ENCODE measurements at regions not wholly inside any gene's neighbourhood (a gene's known extent, or its start where the extent isn't known, plus 50 kb on each side); places are given as distances from the start of the nearest gene placed in this dataset.
"Not testable (repeated sequence)": the region's sequence is repeated elsewhere in the genome, so short reads cannot be mapped to it uniquely, and the experiment has no call there.

DNA sequence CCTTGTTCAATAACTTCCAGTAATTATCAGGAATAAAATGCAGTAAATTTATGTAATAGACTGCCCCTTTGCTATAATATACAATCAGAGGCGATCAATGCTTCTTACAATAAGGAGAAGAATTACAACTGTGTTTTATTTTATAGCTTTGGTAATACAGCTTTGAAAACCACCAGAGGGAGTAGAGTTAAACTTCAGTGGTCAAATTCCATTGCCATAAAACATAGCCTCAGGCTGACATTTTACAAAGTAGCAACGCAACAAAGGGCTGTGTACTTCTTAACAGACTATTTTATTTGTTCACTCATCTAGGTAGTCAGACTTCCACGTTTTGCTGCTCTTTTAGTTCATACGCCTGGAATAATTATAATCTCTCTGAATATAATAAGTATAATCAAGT lies 58.5 kb downstream of the TEX13C start:
- no peak for DNase-seq

- DNase-seq: no peak
Measured at GRCh38 chrX:125378770-125379169, 59.1 kb downstream of the TEX13C start.

- no peak for DNase-seq
Measured at GRCh38 chrX:125382148-125382628, 62.5 kb downstream of the TEX13C start.

DNA sequence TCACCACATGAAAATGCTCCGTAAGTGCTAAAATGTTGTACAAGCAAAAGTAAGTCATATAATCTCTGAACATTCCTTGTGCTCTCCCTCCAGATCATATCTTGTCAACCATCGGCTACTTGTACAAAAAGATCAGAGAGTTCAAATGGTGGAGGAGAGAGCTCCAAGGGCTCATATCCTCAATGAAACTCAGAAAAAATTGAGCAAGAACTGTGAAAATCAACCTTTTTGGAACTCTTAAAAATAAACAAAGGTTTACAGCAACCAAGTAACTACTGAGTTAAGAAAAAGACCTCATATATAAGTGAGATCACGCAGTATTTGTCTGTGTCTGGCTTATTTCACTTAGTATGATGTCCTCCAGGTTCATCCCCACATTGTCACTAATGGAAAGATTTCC lies 63.2 kb downstream of the TEX13C start:
- no peak for DNase-seq

DNA sequence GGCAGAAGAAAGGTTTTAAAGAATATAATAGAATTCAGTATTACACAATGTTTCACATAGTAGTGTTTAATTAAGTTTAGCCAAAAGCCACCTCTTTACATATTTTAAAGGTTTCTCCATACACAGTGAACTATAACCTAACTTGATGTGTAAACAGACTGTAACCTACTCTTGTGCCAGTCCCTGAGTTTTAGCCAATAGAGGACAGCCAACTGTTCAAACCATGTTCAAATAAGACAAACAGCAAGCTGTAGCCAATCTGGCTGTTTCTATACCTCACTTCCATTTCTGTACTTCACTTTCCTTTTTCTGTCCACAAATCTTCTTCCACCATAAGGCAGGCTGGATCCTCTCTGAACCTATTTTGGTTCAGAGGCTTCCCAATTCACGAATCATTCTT lies 65.2 kb downstream of the TEX13C start:
- no peak for DNase-seq

GRCh38 chrX:125387945-125388344 lies 68.3 kb downstream of the TEX13C start:
- no peak for DNase-seq

- no peak for DNase-seq
Measured at GRCh38 chrX:125394449-125394848, 74.8 kb downstream of the TEX13C start.

DNA sequence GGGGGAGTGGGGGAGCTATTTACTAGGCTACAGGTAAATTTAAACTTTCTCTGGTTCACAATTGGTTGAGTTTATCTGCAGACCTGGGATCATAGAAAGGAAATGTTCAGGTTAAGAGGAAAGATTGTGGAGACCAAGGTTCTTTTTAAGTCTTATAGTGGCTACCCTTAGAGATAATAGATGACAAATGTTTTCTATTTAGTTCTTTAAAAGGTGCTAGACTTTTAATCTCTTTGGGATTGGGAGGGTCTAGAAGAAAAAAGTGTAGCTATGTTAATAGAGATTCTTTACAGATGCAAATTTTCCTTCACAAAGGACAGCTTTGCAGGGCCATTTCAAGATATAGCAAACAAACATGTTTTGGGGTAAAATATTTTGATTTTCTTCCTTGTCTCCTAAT lies 76.0 kb downstream of the TEX13C start:
- DNase-seq: no peak

DNA sequence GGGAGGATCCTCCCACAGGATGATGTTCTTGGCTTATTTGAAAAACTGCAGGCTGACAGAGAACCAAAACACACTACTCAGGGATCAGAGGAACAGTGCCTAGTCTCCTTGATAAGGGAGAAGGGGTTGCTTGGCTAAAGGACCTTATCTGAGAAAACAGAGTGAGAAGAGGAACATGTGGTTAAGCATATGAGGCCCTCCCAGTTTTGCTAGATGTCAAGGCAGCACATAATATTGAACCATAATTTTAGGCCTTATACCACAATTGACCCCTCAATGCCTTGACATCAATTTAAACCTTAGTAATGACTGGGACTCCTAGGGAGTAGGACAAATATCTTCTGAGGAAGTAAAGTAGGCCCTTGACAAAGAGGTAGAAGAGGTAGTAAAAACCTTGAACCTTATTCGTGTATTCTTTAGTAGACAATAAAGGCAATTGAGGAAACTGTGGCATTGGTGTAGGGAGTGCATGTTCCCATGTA lies 79.3 kb downstream of the TEX13C start:
- DNase-seq: no peak

DNA sequence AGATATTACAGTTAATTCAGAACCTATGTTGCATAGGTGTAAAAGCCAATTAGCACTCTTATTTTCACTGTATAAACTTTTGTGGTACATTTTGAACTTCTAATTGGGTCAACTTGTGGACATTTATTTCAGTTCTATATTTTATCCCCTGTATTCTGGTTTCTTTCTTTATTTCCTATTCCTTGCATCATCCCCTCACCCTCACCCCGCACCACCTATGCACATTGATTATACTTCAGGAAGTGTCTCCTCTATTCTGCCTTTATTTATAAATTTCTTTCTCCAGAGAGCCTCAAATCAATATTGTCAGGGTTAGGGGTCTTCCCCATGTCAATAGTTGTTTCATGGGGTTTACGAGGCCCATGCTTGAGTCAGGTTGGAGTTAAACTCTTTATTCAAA lies 83.1 kb downstream of the TEX13C start:
- DNase-seq: no peak

DNA sequence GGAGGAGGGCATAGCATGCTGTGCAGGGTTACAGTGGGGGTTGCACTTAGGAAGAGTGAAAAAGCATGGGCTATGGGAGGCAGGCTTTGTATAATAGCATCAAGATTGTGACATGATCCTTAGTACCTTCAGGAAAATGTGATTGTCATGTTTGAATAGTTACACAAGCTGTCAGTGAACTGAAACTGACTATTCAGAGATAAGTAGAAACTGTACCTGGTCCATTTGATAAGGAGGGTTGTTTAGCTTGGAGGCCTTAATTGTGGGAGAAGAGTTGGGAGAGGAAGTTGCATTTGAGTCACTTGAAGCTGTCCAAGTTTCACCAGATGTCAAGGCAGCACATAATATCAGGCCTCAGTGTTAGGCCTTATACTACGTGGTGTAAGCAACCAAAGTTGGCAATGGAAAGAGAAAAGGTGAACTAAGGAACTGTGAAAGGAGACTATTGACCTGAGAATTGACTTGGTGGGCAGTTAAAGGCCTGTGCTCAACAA lies 85.0 kb downstream of the TEX13C start:
- DNase-seq: no peak

- DNase-seq: no peak
Measured at GRCh38 chrX:125405339-125405738, 85.7 kb downstream of the TEX13C start.

GRCh38 chrX:125407314-125407713 lies 87.6 kb downstream of the TEX13C start:
- no peak for DNase-seq

DNA sequence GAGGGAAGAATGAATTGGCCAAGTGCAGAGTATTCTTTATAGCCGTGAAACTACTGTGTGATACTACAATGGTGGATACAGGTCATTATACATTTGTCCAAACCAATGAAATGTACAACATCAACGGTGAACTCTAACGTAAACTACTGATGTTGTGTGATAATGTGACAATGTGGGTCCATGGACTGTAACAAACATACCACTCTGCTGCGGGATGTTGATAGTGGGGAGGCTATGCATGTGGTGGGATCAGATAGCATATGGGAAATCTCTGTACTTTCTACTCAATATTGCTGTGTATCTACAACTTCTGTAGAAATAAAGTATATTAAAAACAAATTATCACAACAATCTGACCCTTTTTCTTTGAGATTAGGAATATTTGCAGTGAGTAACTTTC lies 101.1 kb downstream of the TEX13C start:
- no peak for DNase-seq

- no peak for DNase-seq
Measured at GRCh38 chrX:125422986-125423385, 103.3 kb downstream of the TEX13C start.

DNA sequence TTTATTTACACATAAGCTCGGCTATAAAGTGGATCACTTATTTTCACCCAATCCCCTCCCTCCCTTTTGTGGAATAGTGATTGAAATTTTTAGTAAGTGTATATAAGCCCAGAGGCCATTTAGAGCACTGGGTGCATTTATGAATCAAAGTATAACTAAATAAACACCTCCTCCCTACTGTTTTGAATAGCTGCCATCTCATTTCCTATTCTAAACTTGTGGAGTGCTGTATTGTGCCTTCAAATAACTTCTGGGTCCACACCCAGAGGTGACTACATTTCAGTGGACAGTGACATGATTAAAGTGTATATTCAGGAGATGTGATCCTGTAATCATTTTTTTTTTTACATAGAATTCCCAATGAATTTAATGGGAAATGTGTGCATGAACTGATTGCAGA lies 104.9 kb downstream of the TEX13C start:
- no peak for DNase-seq

- DNase-seq: peak; percentile 39
Measured at GRCh38 chrX:125436855-125437254, 117.2 kb downstream of the TEX13C start.

- DNase-seq: no peak
Measured at GRCh38 chrX:125439194-125439849, 119.7 kb downstream of the TEX13C start.

GRCh38 chrX:125444659-125445058 lies 125.0 kb downstream of the TEX13C start:
- DNase-seq: no peak

DNA sequence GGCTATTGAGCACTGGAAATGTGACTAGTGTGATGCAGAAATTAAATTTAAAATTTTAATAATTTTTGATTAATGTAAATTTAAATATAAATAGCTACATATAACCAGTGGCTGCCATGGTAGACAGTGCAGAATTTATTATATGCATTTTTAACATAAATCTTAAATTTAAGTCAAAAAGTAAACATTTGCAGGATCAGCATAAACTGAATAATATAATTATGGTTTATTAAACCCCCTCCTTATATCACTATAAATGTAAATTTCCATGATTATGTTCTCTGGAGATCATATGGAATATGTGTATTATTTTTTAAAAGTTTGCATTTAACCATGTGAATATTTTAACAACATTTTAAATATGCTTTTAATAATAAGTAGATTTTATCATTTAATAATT lies 155.8 kb downstream of the TEX13C start:
- DNase-seq: no peak

- DNase-seq: no peak
Measured at GRCh38 chrX:125492439-125492838, 172.8 kb downstream of the TEX13C start.

DNA sequence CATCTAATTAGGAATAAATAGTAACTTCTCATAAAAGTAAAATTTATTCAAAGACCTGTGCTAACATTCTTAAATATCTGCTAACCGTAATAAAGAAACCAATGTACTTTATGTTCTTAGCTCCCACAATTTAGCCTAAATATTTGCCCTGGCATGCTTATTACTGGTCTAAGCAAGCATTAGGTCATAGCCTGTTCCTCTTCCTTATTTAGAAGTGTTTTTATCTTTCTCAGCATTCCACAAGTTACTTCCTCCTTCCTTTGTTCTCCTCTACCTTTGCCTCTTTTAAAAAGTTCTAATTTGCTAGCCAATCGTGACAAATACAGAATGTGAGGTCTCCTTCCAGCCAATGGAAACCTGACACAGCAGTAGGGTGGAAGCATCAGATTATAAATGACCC lies 173.3 kb downstream of the TEX13C start:
- not testable (repeated sequence) for DNase-seq

- no peak for DNase-seq
Measured at GRCh38 chrX:125497667-125498066, 178.0 kb downstream of the TEX13C start.

DNA sequence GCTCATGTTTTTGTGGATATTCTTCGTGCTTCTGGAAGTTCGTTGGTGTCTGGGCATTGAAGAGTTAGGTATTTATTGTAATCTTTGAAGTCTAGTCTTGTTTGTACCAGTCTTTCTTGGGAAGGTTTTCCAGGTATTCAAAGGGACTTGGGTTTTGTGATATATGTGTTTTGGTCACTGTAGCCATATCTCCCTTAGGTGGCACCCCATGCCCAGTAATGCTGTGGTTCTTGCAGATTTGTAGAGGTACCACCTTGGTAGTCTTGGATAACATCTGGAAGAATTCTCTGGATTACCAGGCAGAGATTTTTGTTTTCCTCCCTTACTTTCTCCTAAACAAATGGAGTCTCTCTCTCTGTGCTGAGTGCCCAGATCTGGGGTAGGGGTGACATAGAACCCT lies 184.1 kb downstream of the TEX13C start:
- no peak for DNase-seq

- no peak for DNase-seq
Measured at GRCh38 chrX:125505207-125505606, 185.5 kb downstream of the TEX13C start.
